ENCODE measurements at regions not wholly inside any gene's neighbourhood (a gene's known extent, or its start where the extent isn't known, plus 50 kb on each side); places are given as distances from the start of the nearest gene placed in this dataset.

- TF ChIP-seq EZH2 (IDR thresholded peaks at IDR 0.05; ENCODE audit: borderline replicate concordance, low read depth, low read length, severe bottlenecking), result no peak
- TF ChIP-seq, protein P1, sequence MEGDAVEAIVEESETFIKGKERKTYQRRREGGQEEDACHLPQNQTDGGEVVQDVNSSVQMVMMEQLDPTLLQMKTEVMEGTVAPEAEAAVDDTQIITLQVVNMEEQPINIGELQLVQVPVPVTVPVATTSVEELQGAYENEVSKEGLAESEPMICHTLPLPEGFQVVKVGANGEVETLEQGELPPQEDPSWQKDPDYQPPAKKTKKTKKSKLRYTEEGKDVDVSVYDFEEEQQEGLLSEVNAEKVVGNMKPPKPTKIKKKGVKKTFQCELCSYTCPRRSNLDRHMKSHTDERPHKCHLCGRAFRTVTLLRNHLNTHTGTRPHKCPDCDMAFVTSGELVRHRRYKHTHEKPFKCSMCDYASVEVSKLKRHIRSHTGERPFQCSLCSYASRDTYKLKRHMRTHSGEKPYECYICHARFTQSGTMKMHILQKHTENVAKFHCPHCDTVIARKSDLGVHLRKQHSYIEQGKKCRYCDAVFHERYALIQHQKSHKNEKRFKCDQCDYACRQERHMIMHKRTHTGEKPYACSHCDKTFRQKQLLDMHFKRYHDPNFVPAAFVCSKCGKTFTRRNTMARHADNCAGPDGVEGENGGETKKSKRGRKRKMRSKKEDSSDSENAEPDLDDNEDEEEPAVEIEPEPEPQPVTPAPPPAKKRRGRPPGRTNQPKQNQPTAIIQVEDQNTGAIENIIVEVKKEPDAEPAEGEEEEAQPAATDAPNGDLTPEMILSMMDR (IDR thresholded peaks at IDR 0.05; ENCODE audit: borderline replicate concordance, extremely low read depth, low read length, poor library complexity, severe bottlenecking), result no peak
Measured at GRCh38 chr9:73077625-73078030, 74.0 kb upstream of the ANXA1 start.

Data from DND-41 (cell line).